Glutamatergic neuron (in vitro differentiated cells): ENCODE measurements at regions not wholly inside any gene's neighbourhood (a gene's known extent, or its start where the extent isn't known, plus 50 kb on each side); places are given as distances from the start of the nearest gene placed in this dataset.
A peak's percentile ranks its signal among the peaks of the same experiment; 100 is the strongest.

ENCODE experiments used
- DNase-seq: peaks from one replicate; pipeline ENCODE4 v3.0.0; 2022
- H3K27ac Mint-ChIP-seq: one replicate; pipeline ENCODE4 v1.8.0; 2020; ENCODE audit warnings: mild to moderate bottlenecking, mixed read lengths, inconsistent platforms; ENCODE audit not compliant: unreplicated experiment
- H3K27me3 Mint-ChIP-seq: one replicate; pipeline ENCODE4 v1.8.0; 2020; ENCODE audit warnings: mild to moderate bottlenecking, moderate library complexity, mixed read lengths, inconsistent platforms; ENCODE audit not compliant: unreplicated experiment
- H3K36me3 Mint-ChIP-seq: one replicate; pipeline ENCODE4 v1.8.0; 2020; ENCODE audit warnings: mild to moderate bottlenecking, mixed read lengths, inconsistent platforms; ENCODE audit not compliant: unreplicated experiment
- H3K4me1 Mint-ChIP-seq: one replicate; pipeline ENCODE4 v1.8.0; 2020; ENCODE audit warnings: mild to moderate bottlenecking, low read depth, mixed read lengths, inconsistent platforms; ENCODE audit not compliant: unreplicated experiment
- H3K4me3 Mint-ChIP-seq: one replicate; pipeline ENCODE4 v1.8.0; 2020; ENCODE audit warnings: mild to moderate bottlenecking, mixed read lengths, inconsistent platforms; ENCODE audit not compliant: unreplicated experiment
- H3K9me3 Mint-ChIP-seq: one replicate; pipeline ENCODE4 v1.8.0; 2020; ENCODE audit warnings: mild to moderate bottlenecking, moderate library complexity, mixed read lengths, inconsistent platforms; ENCODE audit not compliant: unreplicated experiment
- CTCF ChIP-seq: fragments of 200-600 bp; sonication (generic); IDR thresholded peaks from one replicate; pipeline ENCODE4 v1.5.0; 2021; ENCODE audit not compliant: partially characterized antibody, unreplicated experiment

GRCh38 chr5:99900302-99900852 lies 634.8 kb upstream of the FAM174A start:
- Mint-ChIP-seq H3K9me3 (peaks cover 2% of the 10 kb centered on the region), H3K4me1 (no peaks in the 10 kb centered on the region), H3K36me3 (no peaks in the 10 kb centered on the region)

GRCh38 chr5:99879791-99880511 lies 655.2 kb upstream of the FAM174A start:
- H3K9me3 Mint-ChIP-seq: peaks cover 5% of the 10 kb centered on the region
- H3K36me3 Mint-ChIP-seq: no peaks in the 10 kb centered on the region
- peaks cover 12% of the 10 kb centered on the region for H3K4me1 Mint-ChIP-seq
- peak; percentile 20 for DNase-seq
- no peak for TF ChIP-seq CTCF
- H3K27me3 Mint-ChIP-seq: peaks cover 5% of the 10 kb centered on the region
- H3K27ac Mint-ChIP-seq: peak overlapping the region; percentile 92
- H3K4me3 Mint-ChIP-seq: no peak overlapping the region

More at GRCh38 chr5:99900302-99900852, 634.8 kb upstream of the FAM174A start:
- no peak for DNase-seq
- TF ChIP-seq CTCF: no peak
- H3K27ac Mint-ChIP-seq: no peak overlapping the region
- H3K27me3 Mint-ChIP-seq: no peaks in the 10 kb centered on the region
- no peak overlapping the region for H3K4me3 Mint-ChIP-seq

GRCh38 chr5:99878830-99879229 lies 656.3 kb upstream of the FAM174A start:
- no peaks in the 10 kb centered on the region for H3K36me3 Mint-ChIP-seq
- peaks cover 5% of the 10 kb centered on the region for H3K27me3 Mint-ChIP-seq
- no peak for TF ChIP-seq CTCF
- DNase-seq: no peak
- H3K4me3 Mint-ChIP-seq: no peak overlapping the region
- H3K27ac Mint-ChIP-seq: peak overlapping the region; percentile 9
- peaks cover 12% of the 10 kb centered on the region for H3K4me1 Mint-ChIP-seq
- H3K9me3 Mint-ChIP-seq: peaks cover 5% of the 10 kb centered on the region

GRCh38 chr5:99866740-99867139 lies 668.4 kb upstream of the FAM174A start:
- no peaks in the 10 kb centered on the region for H3K4me1 Mint-ChIP-seq
- H3K36me3 Mint-ChIP-seq: peaks cover 5% of the 10 kb centered on the region
- DNase-seq: no peak
- H3K9me3 Mint-ChIP-seq: no peaks in the 10 kb centered on the region
- H3K27ac Mint-ChIP-seq: no peak overlapping the region
- no peak for TF ChIP-seq CTCF
- H3K27me3 Mint-ChIP-seq: no peaks in the 10 kb centered on the region
- H3K4me3 Mint-ChIP-seq: no peak overlapping the region

- DNase-seq: no peak
- Mint-ChIP-seq H3K27me3 (no peaks in the 10 kb centered on the region), H3K4me3 (no peak overlapping the region), H3K9me3 (no peaks in the 10 kb centered on the region), H3K36me3 (peaks cover 5% of the 10 kb centered on the region), H3K4me1 (no peaks in the 10 kb centered on the region), H3K27ac (no peak overlapping the region)
- no peak for TF ChIP-seq CTCF
Observed at GRCh38 chr5:99865159-99865558, 670.0 kb upstream of the FAM174A start.
